A673 (cell line): ENCODE measurements at regions not wholly inside any gene's neighbourhood (a gene's known extent, or its start where the extent isn't known, plus 50 kb on each side); places are given as distances from the start of the nearest gene placed in this dataset.

Source experiments
- BruUV-seq: library from RNA; stranded (reverse); fragments of 400-500 nt; replicated peaks from 2 replicates; lab custom pipeline; 2021; lab: Mats Ljungman, UMichigan
- CTCF ChIA-PET: fragments of 300-600 bp; sonication (Branson Sonifier 250); formaldehyde crosslinking; loops from one replicate; lab custom pipeline; 2022; ENCODE audit warnings: antibody characterized with exemption; lab: Charles Lee
- POLR2A ChIA-PET: fragments of 300-600 bp; sonication (Branson Sonifier 250); formaldehyde crosslinking; loops from one replicate; lab custom pipeline; 2022; ENCODE audit warnings: antibody characterized with exemption; ENCODE audit not compliant: low non-redundant PET; lab: Charles Lee
- DNase-seq: peaks from one replicate; pipeline ENCODE4 v3.0.0-alpha.2; 2015; ENCODE audit warnings: low spot score
- H3K27ac ChIP-seq: fragments of 200-600 bp; sonication (generic); 2 replicates; pipeline ENCODE4 v1.5.1; 2016; ENCODE audit warnings: mixed run types, low read depth, mild to moderate bottlenecking, mixed read lengths, antibody characterized with exemption, low read length; ENCODE audit not compliant: poor library complexity, severe bottlenecking
- H3K27me3 ChIP-seq: fragments of 200-600 bp; sonication (generic); replicated peaks from 2 replicates; pipeline ENCODE4 v1.6.1; 2017; ENCODE audit warnings: mixed run types, low read depth, mild to moderate bottlenecking, mixed read lengths, antibody characterized with exemption, low read length; ENCODE audit not compliant: insufficient read depth, poor library complexity
- H3K36me3 ChIP-seq: fragments of 200-600 bp; sonication (generic); 2 replicates; pipeline ENCODE4 v1.6.1; 2016; ENCODE audit warnings: mixed run types, mild to moderate bottlenecking, mixed read lengths, antibody characterized with exemption, low read length; ENCODE audit not compliant: insufficient read depth, poor library complexity, severe bottlenecking
- H3K4me1 ChIP-seq: fragments of 200-600 bp; sonication (generic); 2 replicates; pipeline ENCODE4 v1.6.1; 2017; ENCODE audit warnings: mixed run types, mild to moderate bottlenecking, mixed read lengths, antibody characterized with exemption, low read length; ENCODE audit not compliant: insufficient read depth, poor library complexity, severe bottlenecking
- H3K4me3 ChIP-seq: fragments of 200-600 bp; sonication (generic); 2 replicates; pipeline ENCODE4 v1.5.1; 2016; ENCODE audit warnings: low read depth, mixed run types, mild to moderate bottlenecking, mixed read lengths, low read length; ENCODE audit not compliant: poor library complexity, severe bottlenecking
- H3K9me3 ChIP-seq: fragments of 200-600 bp; sonication (generic); 2 replicates; pipeline ENCODE4 v1.6.1; 2016; ENCODE audit warnings: mixed run types, low read depth, mild to moderate bottlenecking, mixed read lengths, antibody characterized with exemption, low read length; ENCODE audit not compliant: poor library complexity, severe bottlenecking
- EZH2 ChIP-seq: fragments of 200-600 bp; sonication (generic); IDR thresholded peaks from 2 replicates; pipeline ENCODE4 v1.6.1; 2017; ENCODE audit warnings: borderline replicate concordance, low read depth, mild to moderate bottlenecking, mixed read lengths, antibody characterized with exemption, low read length; ENCODE audit not compliant: poor library complexity, severe bottlenecking
- intact Hi-C: fragments of 100-400 bp; cut with micrococcal nuclease; formaldehyde crosslinking; loops from one replicate; pipeline ENCODE4 v1.10.0; 2022; ENCODE audit not compliant: unreplicated experiment
- TF ChIP-seq, protein P1 (sequence below): fragments of 300-800, 200-600 bp; sonication (generic); conservative IDR thresholded peaks from 2 replicates; pipeline ENCODE4 v1.5.1; 2017; ENCODE audit warnings: low read depth, mild to moderate bottlenecking, antibody characterized with exemption, low read length, moderate library complexity, mixed read lengths

DNA sequence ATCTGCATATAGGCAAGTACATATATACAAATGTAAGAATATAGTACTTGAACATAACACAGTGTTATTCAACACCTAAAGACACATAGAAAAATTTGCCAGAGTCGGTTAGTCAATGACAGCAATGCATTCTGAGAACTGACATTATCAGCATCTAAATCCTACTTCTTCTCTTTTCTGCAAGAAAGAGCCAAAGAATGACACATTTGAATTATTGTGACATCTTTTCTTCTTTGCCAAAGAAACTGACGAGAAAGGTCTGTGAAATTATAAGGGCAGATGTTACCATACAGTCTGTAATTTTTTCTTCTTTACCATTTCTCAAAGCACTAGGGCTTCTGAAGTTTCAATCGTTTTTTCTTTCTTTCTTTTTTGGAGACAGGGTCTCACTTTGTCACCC, 350.9 kb upstream of the NBEA start:
- no peak for TF ChIP-seq EZH2
- TF ChIP-seq, protein P1, sequence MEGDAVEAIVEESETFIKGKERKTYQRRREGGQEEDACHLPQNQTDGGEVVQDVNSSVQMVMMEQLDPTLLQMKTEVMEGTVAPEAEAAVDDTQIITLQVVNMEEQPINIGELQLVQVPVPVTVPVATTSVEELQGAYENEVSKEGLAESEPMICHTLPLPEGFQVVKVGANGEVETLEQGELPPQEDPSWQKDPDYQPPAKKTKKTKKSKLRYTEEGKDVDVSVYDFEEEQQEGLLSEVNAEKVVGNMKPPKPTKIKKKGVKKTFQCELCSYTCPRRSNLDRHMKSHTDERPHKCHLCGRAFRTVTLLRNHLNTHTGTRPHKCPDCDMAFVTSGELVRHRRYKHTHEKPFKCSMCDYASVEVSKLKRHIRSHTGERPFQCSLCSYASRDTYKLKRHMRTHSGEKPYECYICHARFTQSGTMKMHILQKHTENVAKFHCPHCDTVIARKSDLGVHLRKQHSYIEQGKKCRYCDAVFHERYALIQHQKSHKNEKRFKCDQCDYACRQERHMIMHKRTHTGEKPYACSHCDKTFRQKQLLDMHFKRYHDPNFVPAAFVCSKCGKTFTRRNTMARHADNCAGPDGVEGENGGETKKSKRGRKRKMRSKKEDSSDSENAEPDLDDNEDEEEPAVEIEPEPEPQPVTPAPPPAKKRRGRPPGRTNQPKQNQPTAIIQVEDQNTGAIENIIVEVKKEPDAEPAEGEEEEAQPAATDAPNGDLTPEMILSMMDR, result no peak
- Histone ChIP-seq H3K4me3 (no peak overlapping the region), H3K36me3 (no peaks in the 10 kb centered on the region), H3K4me1 (no peaks in the 10 kb centered on the region), H3K27me3 (no peaks in the 10 kb centered on the region), H3K9me3 (no peaks in the 10 kb centered on the region), H3K27ac (no peak overlapping the region)
- ChIA-PET POLR2A (no interaction called here), CTCF (no interaction called here)
- no peak for DNase-seq
- no TSS peak for BruUV-seq
- intact Hi-C loops, result no loop called here

- no peak overlapping the region for H3K4me3 ChIP-seq
- H3K9me3 ChIP-seq, result no peaks in the 10 kb centered on the region
- CTCF ChIA-PET, result no interaction called here
- H3K4me1 ChIP-seq, result no peaks in the 10 kb centered on the region
- H3K27me3 ChIP-seq, result no peaks in the 10 kb centered on the region
- intact Hi-C loops, result no loop called here
- no peak for DNase-seq
- no peak for TF ChIP-seq EZH2
- TF ChIP-seq, protein P1, result no peak
- H3K27ac ChIP-seq, result no peak overlapping the region
- POLR2A ChIA-PET, result no interaction called here
- no TSS peak for BruUV-seq
- no peaks in the 10 kb centered on the region for H3K36me3 ChIP-seq
Measured at GRCh38 chr13:34591900-34592529, 350.1 kb upstream of the NBEA start.

DNA sequence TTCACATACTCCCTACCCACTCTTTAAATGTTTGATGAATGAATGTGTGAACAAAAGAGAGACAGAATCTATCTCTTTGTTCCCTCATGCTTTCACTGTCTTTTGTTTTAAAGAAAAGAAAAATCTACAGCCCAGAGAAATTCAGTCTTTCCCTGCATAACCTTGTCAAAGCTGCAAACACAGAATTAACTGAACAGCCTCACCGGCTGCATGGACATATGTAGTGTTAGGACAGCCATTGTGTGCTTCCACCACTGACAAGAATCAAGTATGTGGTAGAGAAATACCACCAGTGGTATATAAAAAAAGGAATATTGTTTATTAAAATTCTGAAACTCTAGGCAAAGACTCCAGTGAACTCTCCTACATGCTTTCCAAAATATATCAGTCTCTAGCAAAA, 348.4 kb upstream of the NBEA start:
- CTCF ChIA-PET, result no interaction called here
- BruUV-seq, result no TSS peak
- H3K27me3 ChIP-seq, result no peaks in the 10 kb centered on the region

More for the DNA sequence above, 348.4 kb upstream of the NBEA start:
- H3K4me3 ChIP-seq, result no peak overlapping the region
- TF ChIP-seq, protein P1, result no peak
- no peak for TF ChIP-seq EZH2
- no peak for DNase-seq
- H3K4me1 ChIP-seq, result no peaks in the 10 kb centered on the region
- no peaks in the 10 kb centered on the region for H3K36me3 ChIP-seq
- POLR2A ChIA-PET, result no interaction called here
- no peak overlapping the region for H3K27ac ChIP-seq
- intact Hi-C loops, result no loop called here
- no peaks in the 10 kb centered on the region for H3K9me3 ChIP-seq
